ENCODE measurements at regions not wholly inside any gene's neighbourhood (a gene's known extent, or its start where the extent isn't known, plus 50 kb on each side); places are given as distances from the start of the nearest gene placed in this dataset.
A peak's percentile ranks its signal among the peaks of the same experiment; 100 is the strongest.

DNA sequence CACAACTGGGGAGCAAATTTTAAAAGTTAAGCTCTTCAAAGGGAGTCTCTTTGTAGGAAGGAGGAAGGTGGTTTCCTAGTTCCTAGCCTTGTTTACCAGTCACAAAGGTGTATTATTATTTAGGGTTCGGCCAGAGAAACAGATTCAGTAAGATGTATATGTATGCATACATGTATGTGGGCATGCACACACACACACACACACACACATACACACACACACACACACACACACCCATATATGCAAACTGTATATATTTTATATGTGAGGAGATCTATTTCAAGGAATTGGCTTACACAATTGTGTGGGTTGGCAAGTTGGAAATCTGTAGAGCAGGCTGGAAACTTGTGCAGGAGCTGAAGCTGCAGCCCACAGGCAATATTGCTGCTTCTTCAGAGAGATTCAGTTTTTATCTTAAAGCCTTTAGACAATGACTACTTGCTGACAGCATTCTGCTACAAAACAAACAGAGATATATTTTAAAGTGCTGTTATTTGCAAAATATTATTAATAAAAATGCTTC is 75.3 kb upstream of the DNAH5 start:
- no peak for FAIRE-seq
- no peak for DNase-seq (ENCODE audit: low spot score)

GRCh38 chr5:14017904-14018303 is 73.4 kb upstream of the DNAH5 start:
- DNase-seq (ENCODE audit: low spot score) (no peak), FAIRE-seq (no peak)

DNA sequence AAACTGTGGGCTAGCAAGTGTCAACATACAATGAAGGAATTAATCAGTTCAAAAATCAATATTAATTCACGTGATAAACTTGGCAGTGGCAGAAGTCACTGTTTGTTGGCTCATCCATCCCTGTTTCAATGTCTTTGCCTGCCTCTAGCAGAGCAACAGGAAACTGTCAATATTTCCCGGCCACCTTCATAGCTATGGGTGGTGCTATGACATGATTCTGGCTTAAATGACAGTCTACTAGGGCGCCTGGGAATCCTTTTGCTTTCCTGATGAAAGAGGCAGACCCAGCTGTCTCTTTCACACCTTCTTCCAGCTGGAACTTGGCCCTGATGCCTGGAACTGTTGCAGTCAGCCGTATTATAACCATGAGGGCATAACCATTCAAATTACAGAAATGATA is 72.1 kb upstream of the DNAH5 start:
- DNase-seq (ENCODE audit: low spot score) (no peak), FAIRE-seq (no peak)

- DNase-seq (ENCODE audit: low spot score), result peak; percentile 96
- no peak for FAIRE-seq
Measured at GRCh38 chr5:14011089-14012020, 66.9 kb upstream of the DNAH5 start.

DNA sequence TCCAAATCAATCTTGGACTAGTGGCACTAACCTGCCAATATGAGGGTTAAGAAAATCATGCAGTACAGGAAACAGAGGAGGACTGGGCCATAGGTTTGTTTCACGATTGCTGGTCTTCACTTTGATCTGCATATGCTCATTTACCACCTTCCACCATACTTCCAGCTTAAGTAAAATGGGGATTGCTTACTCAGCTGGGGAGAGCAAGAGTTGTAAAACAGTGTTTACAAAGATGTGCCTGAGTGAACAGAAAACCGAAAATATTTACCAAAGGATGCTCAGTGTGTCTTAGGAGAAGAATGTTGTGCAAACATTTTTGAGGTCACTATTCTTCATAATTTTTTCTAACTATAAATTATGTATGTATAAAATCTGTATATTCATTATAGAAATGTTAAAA is 65.1 kb upstream of the DNAH5 start:
- DNase-seq (ENCODE audit: low spot score) (no peak), FAIRE-seq (no peak)

GRCh38 chr5:14008819-14009311 is 64.4 kb upstream of the DNAH5 start:
- no peak for DNase-seq (ENCODE audit: low spot score)
- no peak for FAIRE-seq

DNA sequence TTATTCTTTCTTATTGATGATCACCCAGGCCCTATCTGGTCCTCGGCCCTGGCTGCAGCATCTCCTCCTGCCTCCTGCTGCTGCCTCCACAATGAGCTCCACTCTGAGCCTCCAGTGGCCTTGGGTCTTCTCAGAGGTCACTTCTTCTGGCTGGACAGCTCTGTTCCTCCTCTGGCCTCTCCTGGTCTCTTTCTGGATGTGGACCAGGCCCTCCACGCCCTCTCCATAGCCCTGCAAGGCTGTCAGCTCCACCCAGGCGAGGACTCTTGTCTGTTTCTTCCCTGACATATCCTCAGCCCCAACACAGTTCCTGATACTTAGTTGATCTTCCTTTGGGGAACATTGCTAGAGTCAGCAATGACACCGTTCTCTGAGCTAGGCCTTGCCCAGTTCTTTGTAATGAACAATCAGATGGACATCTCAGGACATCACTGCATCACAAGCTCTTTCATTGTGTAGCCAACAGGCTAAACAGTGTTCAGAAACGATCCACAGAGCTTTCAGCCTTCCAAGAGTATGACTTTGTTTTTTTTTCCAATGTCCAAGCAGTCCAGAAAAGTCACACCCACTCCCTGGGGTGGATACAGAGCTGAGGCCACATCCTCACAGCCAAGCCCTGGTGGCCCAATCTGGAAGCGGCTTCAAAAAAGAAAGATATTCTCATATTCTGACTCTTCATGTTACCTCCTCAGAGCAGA is 62.5 kb upstream of the DNAH5 start:
- FAIRE-seq, result no peak

DNA sequence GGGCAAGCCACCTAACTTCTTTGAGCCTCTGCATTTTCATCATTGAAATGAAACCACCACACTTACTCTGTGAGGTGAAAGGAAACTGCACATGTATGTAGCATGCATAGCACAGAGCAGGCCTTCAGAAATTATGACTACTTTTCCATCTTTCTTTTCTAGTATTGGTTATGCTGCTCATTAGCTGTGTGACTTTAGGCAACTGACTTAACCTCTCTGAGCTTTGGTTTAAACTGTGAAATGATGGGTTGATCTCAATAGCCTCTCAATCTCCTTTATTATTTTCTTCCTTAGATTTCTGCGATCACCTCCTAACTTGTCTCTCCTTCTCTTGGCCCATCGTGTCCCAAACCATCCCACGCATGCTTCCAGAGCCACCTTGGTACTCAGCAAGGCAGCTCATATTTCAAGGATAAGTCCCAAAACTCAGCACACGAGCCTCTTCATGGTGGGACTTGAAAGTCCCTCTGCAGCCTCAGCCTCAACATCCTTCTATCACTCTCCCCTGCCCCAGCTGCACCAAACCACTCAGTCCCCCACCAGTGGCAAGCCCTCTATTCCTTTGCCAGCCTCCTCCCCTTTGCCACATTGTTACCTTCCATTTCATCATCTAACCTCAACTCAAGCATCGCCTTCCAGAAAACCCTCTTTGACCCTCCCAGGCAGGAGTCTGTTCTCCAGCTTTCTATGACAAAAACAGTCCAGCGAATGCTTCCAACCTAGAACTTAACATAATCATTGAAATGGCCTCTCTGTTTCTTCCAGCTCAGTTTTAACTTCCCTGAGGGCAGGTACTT is 60.3 kb upstream of the DNAH5 start:
- DNase-seq (ENCODE audit: low spot score) (no peak), FAIRE-seq (no peak)

More for the DNA sequence above, 62.5 kb upstream of the DNAH5 start:
- DNase-seq (ENCODE audit: low spot score), result no peak

GRCh38 chr5:14003936-14004335 is 59.4 kb upstream of the DNAH5 start:
- FAIRE-seq (no peak), DNase-seq (ENCODE audit: low spot score) (no peak)

- DNase-seq (ENCODE audit: low spot score) (no peak), FAIRE-seq (no peak)
Measured at GRCh38 chr5:14003513-14003912, 59.0 kb upstream of the DNAH5 start.

DNA sequence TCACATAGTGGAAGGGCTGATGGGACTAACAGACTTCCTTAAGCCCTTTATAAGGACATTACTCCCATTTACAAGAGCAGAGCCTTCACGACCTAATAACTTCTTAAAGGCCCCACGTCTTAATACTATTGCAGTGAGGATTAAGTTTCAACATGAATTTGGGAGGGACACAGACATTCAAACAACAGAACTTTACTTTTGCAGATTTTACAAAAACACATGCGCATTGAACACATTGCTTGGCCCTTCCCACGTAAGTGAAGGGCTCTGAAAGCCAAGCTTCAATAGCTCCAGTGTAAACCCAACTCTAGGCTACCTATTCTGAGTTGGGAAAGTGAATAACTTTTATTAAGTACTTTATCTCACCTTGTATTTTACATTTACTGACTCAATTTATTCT is 53.8 kb upstream of the DNAH5 start:
- FAIRE-seq (no peak), DNase-seq (ENCODE audit: low spot score) (no peak)

DNA sequence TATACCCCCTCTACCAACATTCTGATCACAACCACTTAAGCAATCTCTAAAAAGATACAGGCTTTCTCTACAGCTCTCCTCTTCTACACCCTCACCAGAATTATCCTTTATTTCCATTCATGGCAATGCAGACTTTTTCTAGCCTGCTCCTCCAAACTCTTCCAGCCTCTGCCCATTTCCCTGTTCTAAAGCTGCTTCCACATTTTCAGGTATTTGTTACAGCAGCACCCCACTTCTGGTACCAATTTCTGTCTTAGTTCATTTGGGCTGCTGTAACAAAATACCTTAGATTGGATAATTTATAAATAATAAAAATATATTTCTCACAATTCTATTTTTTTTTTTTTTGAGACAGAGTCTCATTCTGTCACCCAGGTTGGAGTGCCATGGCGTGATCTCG is 53.0 kb upstream of the DNAH5 start:
- no peak for FAIRE-seq
- no peak for DNase-seq (ENCODE audit: low spot score)

DNA sequence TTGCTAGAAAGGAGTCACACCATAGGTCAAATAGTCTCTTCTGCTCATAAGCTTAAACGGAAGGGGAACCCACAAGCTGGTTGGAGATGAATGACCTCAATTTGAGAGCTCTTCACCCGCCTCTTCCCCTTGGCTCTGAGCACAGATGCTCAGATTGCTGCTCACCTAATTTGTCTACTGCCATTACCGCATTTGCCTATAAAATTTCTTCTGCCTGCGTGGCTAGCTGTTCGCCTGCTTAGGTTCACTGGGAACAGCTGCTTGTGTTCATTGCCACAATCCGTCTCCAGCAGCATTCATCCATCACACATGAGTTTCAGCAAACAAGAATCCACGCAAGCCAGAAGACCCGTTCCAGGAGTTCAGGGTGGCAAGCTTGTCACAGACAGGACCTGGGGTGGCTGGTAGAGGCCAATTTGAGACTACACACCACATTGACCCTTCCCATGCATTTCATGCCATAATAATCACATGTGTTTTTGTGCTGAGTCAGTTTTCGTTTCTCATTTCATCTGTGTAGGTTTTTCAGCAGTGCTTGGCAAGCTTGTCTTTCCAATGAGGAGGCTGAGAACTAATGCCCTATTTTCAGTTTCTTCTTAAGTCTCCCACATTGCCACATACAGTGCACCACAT is 50.2 kb upstream of the DNAH5 start:
- DNase-seq (ENCODE audit: low spot score) (peak; percentile 39), FAIRE-seq (no peak)
